ENCODE measurements at regions not wholly inside any gene's neighbourhood (a gene's known extent, or its start where the extent isn't known, plus 50 kb on each side); places are given as distances from the start of the nearest gene placed in this dataset.

GRCh38 chr2:49371128-49371701 is 216.9 kb upstream of the FSHR start:
- Histone ChIP-seq H3K79me2 (replicated peaks; ENCODE audit: insufficient read depth) (no peaks in the 10 kb centered on the region), H3K4me3 (no peak overlapping the region), H3K27me3 (ENCODE audit: insufficient read depth) (no peaks in the 10 kb centered on the region), H3K4me1 (ENCODE audit: insufficient read depth) (peaks cover 12% of the 10 kb centered on the region), H3K36me3 (ENCODE audit: insufficient read depth) (no peaks in the 10 kb centered on the region), H2AFZ (no peak overlapping the region), H3F3A (replicated peaks; ENCODE audit: low read depth) (no peaks in the 10 kb centered on the region), H3K4me2 (no peak overlapping the region), H4K20me1 (replicated peaks; ENCODE audit: insufficient read depth) (no peaks in the 10 kb centered on the region), H3K27ac (ENCODE audit: low read depth) (no peak overlapping the region), H3K9me2 (ENCODE audit: insufficient read depth) (0 out of 2 replicates have a peak, but pooled peaks cover 2% of the 10 kb centered on the region)
- no peaks in the 10 kb centered on the region for H3K36me3 Mint-ChIP-seq (ENCODE audit: low read depth)
- DNase-seq (ENCODE audit: low spot score) (no peak), ATAC-seq (no peak)
- no peak for TF ChIP-seq ETS1 (IDR thresholded peaks at IDR 0.05)
- no peak for TF ChIP-seq ZNF462 (CRISPR knock-in tag; IDR thresholded peaks at IDR 0.05)
- no peak for TF ChIP-seq EZH2 (IDR thresholded peaks at IDR 0.05; ENCODE audit: low read depth, unreplicated experiment)
- no peak for TF ChIP-seq CREB1 (CRISPR knock-in tag; IDR thresholded peaks at IDR 0.05; ENCODE audit: low read depth)
- no peak for TF ChIP-seq JUNB (IDR thresholded peaks at IDR 0.05; ENCODE audit: unreplicated experiment)
- no peak for TF ChIP-seq EZH2phosphoT487 (IDR thresholded peaks at IDR 0.05; ENCODE audit: unreplicated experiment)
- TF ChIP-seq REST (IDR thresholded peaks at IDR 0.05; ENCODE audit: unreplicated experiment): no peak
- no peak for TF ChIP-seq STAT1 (IDR thresholded peaks at IDR 0.05; ENCODE audit: unreplicated experiment)
- no peak for TF ChIP-seq CTCF (conservative IDR thresholded peaks at IDR 0.05; ENCODE audit: low read depth in 2 of 2)
- no peak for TF ChIP-seq ZNF114 (CRISPR knock-in tag; IDR thresholded peaks at IDR 0.05)
- no peak for TF ChIP-seq NANOG (IDR thresholded peaks at IDR 0.05; ENCODE audit: borderline replicate concordance)
- TF ChIP-seq ZNF331 (CRISPR knock-in tag; IDR thresholded peaks at IDR 0.05; ENCODE audit: low read depth): no peak
- no peak for TF ChIP-seq POLR2AphosphoS5 (IDR thresholded peaks at IDR 0.05; ENCODE audit: low read depth)
- H3K4me1 Mint-ChIP-seq: peaks cover 17% of the 10 kb centered on the region
- no peaks in the 10 kb centered on the region for H3K9me3 Mint-ChIP-seq
- H3K4me3 Mint-ChIP-seq: no peak overlapping the region
- H3K27ac Mint-ChIP-seq: no peak overlapping the region
- H3K27me3 Mint-ChIP-seq (ENCODE audit: insufficient read depth, low read depth, poor library complexity): no peaks in the 10 kb centered on the region

All from GM23338 (cell line).